ENCODE measurements at regions not wholly inside any gene's neighbourhood (a gene's known extent, or its start where the extent isn't known, plus 50 kb on each side); places are given as distances from the start of the nearest gene placed in this dataset.

DNA sequence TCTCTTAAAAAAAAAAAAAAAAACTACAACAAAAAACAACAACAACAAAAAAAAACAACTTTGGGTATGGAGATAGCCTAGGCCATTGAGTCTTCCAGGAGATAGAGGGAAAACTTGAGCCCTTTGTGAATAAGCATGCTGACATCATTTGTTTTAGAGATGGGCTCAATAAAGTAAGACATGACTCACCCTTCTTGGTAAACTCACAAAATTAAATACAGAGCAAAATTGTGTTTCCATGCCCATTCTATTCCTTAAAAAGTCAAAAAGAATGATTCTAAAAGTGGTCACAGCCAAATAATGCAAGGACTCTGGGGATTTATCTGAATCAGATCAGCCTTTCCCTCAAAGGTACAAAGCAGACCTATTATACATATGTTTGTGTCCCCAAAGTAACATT is 117.4 kb downstream of the ETAA1 start:
- no TSS peak for BruUV-seq (replicated peaks)
- Histone ChIP-seq H3K4me2 (ENCODE audit: low read length) (no peak overlapping the region), H3K27me3 (ENCODE audit: insufficient read depth, low read length) (no peaks in the 10 kb centered on the region; the same call in 1 of the 2 replicates), H4K20me1 (ENCODE audit: insufficient read depth) (no peaks in the 10 kb centered on the region), H3K79me2 (ENCODE audit: insufficient read depth, low read length) (no peaks in the 10 kb centered on the region), H3K9ac (ENCODE audit: low read length) (no peak overlapping the region), H3K9me2 (ENCODE audit: insufficient read depth) (no peaks in the 10 kb centered on the region), H3K36me3 (ENCODE audit: control insufficient read depth in 1 of 2, insufficient read depth in 2 of 2, low read length in 2 of 2) (no peaks in the 10 kb centered on the region), H3K27ac (ENCODE audit: low read depth, low read length) (no peak overlapping the region), H2AFZ (ENCODE audit: low read depth, low read length, poor library complexity, severe bottlenecking) (no peak overlapping the region), H3K9me3 (ENCODE audit: control insufficient read depth in 1 of 2, insufficient read depth in 1 of 2, low read depth in 1 of 2, low read length in 2 of 2) (no peaks in the 10 kb centered on the region), H3K4me1 (ENCODE audit: control insufficient read depth in 1 of 2, insufficient read depth in 2 of 2, low read length in 2 of 2) (no peaks in the 10 kb centered on the region), H3K4me3 (replicated peaks in 1 of 2; ENCODE audit: low read depth in 1 of 2, low read length in 2 of 2) (no peak overlapping the region)
- no peak for ATAC-seq
- ChIA-PET CTCF (no interaction called here), RAD21 (ENCODE audit: low non-redundant PET in 1 of 2, low total read pairs in 2 of 2, uncharacterized antibody in 2 of 2, unreplicated experiment in 2 of 2) (no interaction called here), POLR2A (no interaction called here)
- no peak for DNase-seq (ENCODE audit: low read depth, low spot score)
- intact Hi-C loops (cut with micrococcal nuclease): no loop called here
- TF ChIP-seq SRF (IDR thresholded peaks at IDR 0.05; ENCODE audit: low read depth) (no peak), ZBTB33 (IDR thresholded peaks at IDR 0.05; ENCODE audit: extremely low read depth, insufficient replicate concordance, low read length) (no peak), ELF1 (IDR thresholded peaks at IDR 0.05; ENCODE audit: borderline replicate concordance, low read depth) (no peak), SIN3A (IDR thresholded peaks at IDR 0.05; ENCODE audit: low read depth) (no peak), EZH2phosphoT487 (IDR thresholded peaks at IDR 0.05; ENCODE audit: borderline replicate concordance) (no peak), CBX3 (IDR thresholded peaks at IDR 0.05; ENCODE audit: low read depth) (no peak), ZNF274 (IDR thresholded peaks at IDR 0.05; ENCODE audit: low read depth, low read length) (no peak), EZH2 (IDR thresholded peaks at IDR 0.05) (no peak), POLR2AphosphoS5 (IDR thresholded peaks at IDR 0.05; ENCODE audit: low read depth, low read length) (no peak), ZFX (IDR thresholded peaks at IDR 0.05) (no peak), EGR1 (IDR thresholded peaks at IDR 0.05; ENCODE audit: low read depth) (no peak), POLR2A (IDR thresholded peaks at IDR 0.05; ENCODE audit: borderline replicate concordance, extremely low read depth, insufficient read depth, insufficient read length) (no peak), FOSL1 (IDR thresholded peaks at IDR 0.05; ENCODE audit: low read depth) (no peak), YY1 (IDR thresholded peaks at IDR 0.05; ENCODE audit: extremely low read depth, insufficient replicate concordance, low read depth, low read length) (no peak), ATF3 (IDR thresholded peaks at IDR 0.05) (no peak), JUND (IDR thresholded peaks at IDR 0.05) (no peak), CEBPB (IDR thresholded peaks at IDR 0.05; ENCODE audit: low read depth) (no peak), RAD21 (IDR thresholded peaks at IDR 0.05; ENCODE audit: low read depth) (no peak)
- TF ChIP-seq, protein P1, sequence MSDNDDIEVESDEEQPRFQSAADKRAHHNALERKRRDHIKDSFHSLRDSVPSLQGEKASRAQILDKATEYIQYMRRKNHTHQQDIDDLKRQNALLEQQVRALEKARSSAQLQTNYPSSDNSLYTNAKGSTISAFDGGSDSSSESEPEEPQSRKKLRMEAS (IDR thresholded peaks at IDR 0.05): no peak
- TF ChIP-seq, protein P2, sequence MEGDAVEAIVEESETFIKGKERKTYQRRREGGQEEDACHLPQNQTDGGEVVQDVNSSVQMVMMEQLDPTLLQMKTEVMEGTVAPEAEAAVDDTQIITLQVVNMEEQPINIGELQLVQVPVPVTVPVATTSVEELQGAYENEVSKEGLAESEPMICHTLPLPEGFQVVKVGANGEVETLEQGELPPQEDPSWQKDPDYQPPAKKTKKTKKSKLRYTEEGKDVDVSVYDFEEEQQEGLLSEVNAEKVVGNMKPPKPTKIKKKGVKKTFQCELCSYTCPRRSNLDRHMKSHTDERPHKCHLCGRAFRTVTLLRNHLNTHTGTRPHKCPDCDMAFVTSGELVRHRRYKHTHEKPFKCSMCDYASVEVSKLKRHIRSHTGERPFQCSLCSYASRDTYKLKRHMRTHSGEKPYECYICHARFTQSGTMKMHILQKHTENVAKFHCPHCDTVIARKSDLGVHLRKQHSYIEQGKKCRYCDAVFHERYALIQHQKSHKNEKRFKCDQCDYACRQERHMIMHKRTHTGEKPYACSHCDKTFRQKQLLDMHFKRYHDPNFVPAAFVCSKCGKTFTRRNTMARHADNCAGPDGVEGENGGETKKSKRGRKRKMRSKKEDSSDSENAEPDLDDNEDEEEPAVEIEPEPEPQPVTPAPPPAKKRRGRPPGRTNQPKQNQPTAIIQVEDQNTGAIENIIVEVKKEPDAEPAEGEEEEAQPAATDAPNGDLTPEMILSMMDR (IDR thresholded peaks at IDR 0.05 in 2 of 3, conservative IDR thresholded peaks at IDR 0.05 in 1 of 3; ENCODE audit: borderline replicate concordance in 1 of 3, insufficient read depth in 1 of 3, low read depth in 2 of 3, low read length in 2 of 3): no peak

Measured in HCT116 (cell line).